IMR-90 (cell line): ENCODE measurements at regions not wholly inside any gene's neighbourhood (a gene's known extent, or its start where the extent isn't known, plus 50 kb on each side); places are given as distances from the start of the nearest gene placed in this dataset.

Experiments
- ATAC-seq: fragments of 200-7000 bp; cut with Tn5 transposase; 2 replicates; pipeline ENCODE4 v1.9.1; 2020; ENCODE audit warnings: low read depth, mild to moderate bottlenecking, moderate library complexity
- BruUV-seq: library from RNA; stranded (reverse); fragments of 400-500 nt; replicated peaks from 2 replicates; lab custom pipeline; 2021; lab: Mats Ljungman, UMichigan
- CTCF ChIA-PET: fragments of 300-600 bp; formaldehyde crosslinking; extraction: SDS; loops from one replicate; lab custom pipeline; 2021; ENCODE audit warnings: antibody characterized with exemption; lab: Yijun Ruan, JAX
- POLR2A ChIA-PET: fragments of 300-600 bp; sonication (Branson Sonifier 250); formaldehyde crosslinking; loops from one replicate; lab custom pipeline; 2022; ENCODE audit warnings: antibody characterized with exemption; ENCODE audit not compliant: unreplicated experiment; lab: Charles Lee
- DNase-seq: peaks from one replicate; pipeline ENCODE4 v3.0.0; 2013
- H2AFZ ChIP-seq: replicated peaks from 2 replicates; pipeline ENCODE3; 2013; ENCODE audit warnings: low read length, mild to moderate bottlenecking; ENCODE audit not compliant: poor library complexity
- H2AK5ac ChIP-seq: 2 replicates; pipeline ENCODE4 v1.6.1; 2013; ENCODE audit warnings: low read depth, low read length, inconsistent platforms
- H2AK9ac ChIP-seq: replicated peaks from 2 replicates; pipeline ENCODE3; 2013; ENCODE audit warnings: mild to moderate bottlenecking, low read depth, low read length, moderate library complexity; ENCODE audit not compliant: poor library complexity
- H2BK120ac ChIP-seq: 2 replicates; pipeline ENCODE4 v1.6.1; 2013; ENCODE audit warnings: low read depth, low read length, inconsistent platforms
- H2BK15ac ChIP-seq: 3 replicates; pipeline ENCODE4 v1.6.1; 2013; ENCODE audit warnings: low read depth, low read length, inconsistent platforms
- H2BK20ac ChIP-seq: 2 replicates; pipeline ENCODE4 v1.6.1; 2013; ENCODE audit warnings: low read depth, mild to moderate bottlenecking, inconsistent platforms, low read length, moderate library complexity
- H2BK5ac ChIP-seq: 2 replicates; pipeline ENCODE4 v1.6.1; 2013; ENCODE audit warnings: mild to moderate bottlenecking, low read depth, low read length, inconsistent platforms; ENCODE audit not compliant: poor library complexity, severe bottlenecking
- H3K14ac ChIP-seq: replicated peaks from 2 replicates; pipeline ENCODE4 v1.6.1; 2013; ENCODE audit warnings: low read depth, low read length, inconsistent platforms
- H3K18ac ChIP-seq: 2 replicates; pipeline ENCODE4 v1.6.1; 2013; ENCODE audit warnings: low read depth, low read length, control low read depth
- H3K23ac ChIP-seq: 2 replicates; pipeline ENCODE4 v1.6.1; 2013; ENCODE audit warnings: low read depth, low read length, inconsistent platforms
- H3K27ac ChIP-seq: 2 replicates; pipeline ENCODE4 v1.5.1; 2013; ENCODE audit warnings: mild to moderate bottlenecking, control low read depth, low read length; ENCODE audit not compliant: insufficient read depth
- H3K27me3 ChIP-seq: 2 replicates; pipeline ENCODE4 v1.6.1; 2013; ENCODE audit warnings: low read length; ENCODE audit not compliant: control insufficient read depth, insufficient read depth
- H3K36me3 ChIP-seq: 2 replicates; pipeline ENCODE4 v1.6.1; 2013; ENCODE audit warnings: low read length, mixed read lengths; ENCODE audit not compliant: control insufficient read depth, insufficient read depth
- H3K4ac ChIP-seq: 2 replicates; pipeline ENCODE4 v1.6.1; 2013; ENCODE audit warnings: low read depth, low read length, inconsistent platforms
- H3K4me1 ChIP-seq: 2 replicates; pipeline ENCODE4 v1.6.1; 2013; ENCODE audit warnings: low read length, mixed read lengths; ENCODE audit not compliant: control insufficient read depth, insufficient read depth
- H3K4me2 ChIP-seq: 2 replicates; pipeline ENCODE4 v1.6.1; 2013; ENCODE audit warnings: low read depth, mild to moderate bottlenecking, control low read depth, low read length, moderate library complexity
- H3K4me3 ChIP-seq: 2 replicates; pipeline ENCODE4 v1.5.1; 2013; ENCODE audit warnings: low read depth, mild to moderate bottlenecking, control low read depth, low read length, moderate library complexity; ENCODE audit not compliant: insufficient read depth
- H3K56ac ChIP-seq: 2 replicates; pipeline ENCODE4 v1.6.1; 2013; ENCODE audit warnings: low read length, inconsistent platforms; ENCODE audit not compliant: insufficient read depth; ENCODE audit errors: extremely low read depth
- H3K79me1 ChIP-seq, 2 experiments: 2 replicates each; pipeline ENCODE4 v1.6.1; 2013; ENCODE audit warnings: low read length in 2 of 2, inconsistent platforms in 1 of 2, low read depth in 1 of 2
- H3K9ac ChIP-seq: 2 replicates; pipeline ENCODE4 v1.6.1; 2013; ENCODE audit warnings: low read depth, low read length, control low read depth
- H3K9me1 ChIP-seq: 2 replicates; pipeline ENCODE4 v1.6.1; 2013; ENCODE audit warnings: low read length, inconsistent platforms; ENCODE audit not compliant: insufficient read depth
- H3K9me3 ChIP-seq: 2 replicates; pipeline ENCODE4 v1.6.1; 2013; ENCODE audit warnings: low read length; ENCODE audit not compliant: control insufficient read depth, insufficient read depth
- H4K20me1 ChIP-seq: 2 replicates; pipeline ENCODE4 v1.6.1; 2013; ENCODE audit warnings: low read length, inconsistent platforms; ENCODE audit not compliant: insufficient read depth
- H4K5ac ChIP-seq: 2 replicates; pipeline ENCODE4 v1.6.1; 2013; ENCODE audit warnings: mild to moderate bottlenecking, low read depth, low read length, control low read depth
- H4K8ac ChIP-seq, 2 experiments: 2 replicates each; pipeline ENCODE4 v1.6.1; 2013; ENCODE audit warnings: low read depth in 2 of 2, low read length in 2 of 2, control low read depth in 1 of 2, inconsistent platforms in 1 of 2
- H4K91ac ChIP-seq: 2 replicates; pipeline ENCODE4 v1.6.1; 2013; ENCODE audit warnings: low read depth, low read length, inconsistent platforms; ENCODE audit not compliant: insufficient read depth
- BHLHE40 ChIP-seq: fragments of 150-350 bp; IDR thresholded peaks from 2 replicates; pipeline ENCODE4 v1.6.1; 2016; ENCODE audit warnings: mild to moderate bottlenecking, low read depth, low read length
- CHD1 ChIP-seq: IDR thresholded peaks from 2 replicates; pipeline ENCODE4 v1.6.1; 2012; ENCODE audit warnings: low read depth, low read length, improper control_type of control experiment
- FOS ChIP-seq: fragments of 150-350 bp; IDR thresholded peaks from 2 replicates; pipeline ENCODE4 v1.6.1; 2016; ENCODE audit warnings: low read depth, low read length
- MAFK ChIP-seq: IDR thresholded peaks from 2 replicates; pipeline ENCODE4 v1.6.1; 2012; ENCODE audit warnings: low read depth, low read length, improper control_type of control experiment
- MAZ ChIP-seq: IDR thresholded peaks from 2 replicates; pipeline ENCODE4 v1.6.1; 2012; ENCODE audit warnings: low read depth, mild to moderate bottlenecking, low read length, improper control_type of control experiment, moderate library complexity, borderline replicate concordance
- MXI1 ChIP-seq: IDR thresholded peaks from 2 replicates; pipeline ENCODE4 v1.6.1; 2012; ENCODE audit warnings: low read depth, mild to moderate bottlenecking, low read length, moderate library complexity, borderline replicate concordance
- NFE2L2 ChIP-seq: fragments of 150-350 bp; IDR thresholded peaks from 2 replicates; pipeline ENCODE4 v1.6.1; 2016; ENCODE audit warnings: low read depth, mild to moderate bottlenecking, low read length
- RAD21 ChIP-seq: IDR thresholded peaks from 2 replicates; pipeline ENCODE4 v1.6.1; 2012; ENCODE audit warnings: low read length, improper control_type of control experiment
- RCOR1 ChIP-seq: IDR thresholded peaks from 2 replicates; pipeline ENCODE4 v1.6.1; 2012; ENCODE audit warnings: mild to moderate bottlenecking, low read length, improper control_type of control experiment; ENCODE audit not compliant: insufficient replicate concordance
- RFX5 ChIP-seq: IDR thresholded peaks from 2 replicates; pipeline ENCODE4 v1.8.0; 2012; ENCODE audit warnings: low read depth, mild to moderate bottlenecking, low read length, moderate library complexity
- USF2 ChIP-seq: fragments of 150-350 bp; IDR thresholded peaks from 2 replicates; pipeline ENCODE4 v1.6.1; 2017; ENCODE audit warnings: mild to moderate bottlenecking, antibody characterized with exemption, low read length, low read depth
- WGBS, 2 experiments: methylation state at CpG; one replicate each; pipeline versions ENCODE4 v1.1.5 to v1.1.7; 2013; ENCODE audit warnings: missing lambda C conversion rate in 2 of 2; ENCODE audit not compliant: insufficient read length in 1 of 2; ENCODE audit errors: extremely low coverage in 2 of 2; 5-methylcytosine and 5-hydroxymethylcytosine counted together
- dilution Hi-C: fragments of 300-500 bp; cut with HindIII; formaldehyde crosslinking; loops from one replicate; pipeline ENCODE4 v1.14.3; 2018; ENCODE audit warnings: low sequenced_read_pairs; ENCODE audit not compliant: unreplicated experiment
- in situ Hi-C: fragments of 300-500 bp; cut with MboI; formaldehyde crosslinking; loops from 3 replicates; pipeline ENCODE4 v1.14.3; 2019; ENCODE audit warnings: low sequenced_read_pairs, inconsistent platforms, mixed read lengths
- intact Hi-C: fragments of 100-400 bp; cut with micrococcal nuclease; formaldehyde crosslinking; loops from 2 replicates; pipeline ENCODE4 v1.10.0; 2022

GRCh38 chr10:63711361-63711760 lies 190.2 kb downstream of the REEP3 start:
- no peak overlapping the region for H3K4ac ChIP-seq
- no peaks in the 10 kb centered on the region for H3K27me3 ChIP-seq
- no peak overlapping the region for H3K56ac ChIP-seq
- no peak overlapping the region for H3K23ac ChIP-seq
- no peaks in the 10 kb centered on the region for H3K9me3 ChIP-seq
- H3K4me1 ChIP-seq = peaks cover 17% of the 10 kb centered on the region
- H4K91ac ChIP-seq = peak overlapping the region; percentile 31; the same call in 1 of the 2 replicates
- H3K4me3 ChIP-seq = no peak overlapping the region
- H3K4me2 ChIP-seq = no peak overlapping the region
- H3K9me1 ChIP-seq = peaks cover 6% of the 10 kb centered on the region; the same call in 1 of the 2 replicates
- H2BK15ac ChIP-seq = 0 out of 3 replicates have a peak overlapping the region, but pooled peaks have one; percentile 38
- dilution Hi-C loops = loop anchor here (25.0 kb wide), 1 partner anchor 549 kb away; no protein-coding TSS in a partner anchor
- H3K18ac ChIP-seq = no peak overlapping the region
- CTCF ChIA-PET = no interaction called here
- intact Hi-C loops = no loop called here
- POLR2A ChIA-PET = no interaction called here
- DNase-seq (no peak), ATAC-seq (no peak)
- 0 out of 2 replicates have a peak overlapping the region, but pooled peaks have one; percentile 1 for H2BK120ac ChIP-seq
- no peak overlapping the region for H2AFZ ChIP-seq
- no peaks in the 10 kb centered on the region for H3K79me1 ChIP-seq
- no peak overlapping the region for H3K9ac ChIP-seq
- no peak overlapping the region for H2BK5ac ChIP-seq
- H4K20me1 ChIP-seq = no peaks in the 10 kb centered on the region; the same call in 1 of the 2 replicates
- no peak overlapping the region for H3K27ac ChIP-seq
- H3K36me3 ChIP-seq = no peaks in the 10 kb centered on the region
- peak overlapping the region in 1 of 2 experiments; percentile 1; a peak in 1 of 4 replicates for H4K8ac ChIP-seq
- H3K14ac ChIP-seq = 0 out of 2 replicates have a peak overlapping the region, but pooled peaks have one; percentile 12
- no TSS peak for BruUV-seq
- H2AK9ac ChIP-seq = no peak overlapping the region
- H4K5ac ChIP-seq = no peak overlapping the region
- in situ Hi-C loops = loop anchor here (5.0 to 10.0 kb wide), 2 partner anchors 79 to 247 kb away; partner anchors contain the start of gene JMJD1C
- WGBS, 2 experiments = 94% methylated on average over 4 of the region's 4 CpGs; no CpG with 5 or more reads in 1 of the 2 experiments
- H2AK5ac ChIP-seq = peak overlapping the region; percentile 71; the same call in 1 of the 2 replicates
- no peak for TF ChIP-seq MAFK
- TF ChIP-seq RFX5 = no peak
- TF ChIP-seq NFE2L2 = no peak
- TF ChIP-seq CHD1 = no peak
- TF ChIP-seq BHLHE40 = no peak
- no peak for TF ChIP-seq MXI1
- no peak for TF ChIP-seq USF2
- no peak for TF ChIP-seq MAZ
- no peak for TF ChIP-seq RCOR1
- no peak for TF ChIP-seq FOS
- no peak for TF ChIP-seq RAD21
- H2BK20ac ChIP-seq = no peak overlapping the region
